ENCODE measurements at regions not wholly inside any gene's neighbourhood (a gene's known extent, or its start where the extent isn't known, plus 50 kb on each side); places are given as distances from the start of the nearest gene placed in this dataset.

GRCh38 chr2:76445880-76446279 lies 735.2 kb upstream of the GCFC2 start:
- no peak for DNase-seq (ENCODE audit: low read depth)

GRCh38 chr2:76444732-76445131 lies 734.0 kb upstream of the GCFC2 start:
- H3K4me3 ChIP-seq (ENCODE audit: low read depth, low read length): no peak overlapping the region
- no peak for TF ChIP-seq CTCF (IDR thresholded peaks at IDR 0.05; ENCODE audit: low read depth, low read length, missing control alignments)
- no peak for DNase-seq (ENCODE audit: low read depth)
- in situ Hi-C loops (cut with HindIII; ENCODE audit: low sequenced_read_pairs): no loop called here

More at GRCh38 chr2:76445880-76446279, 735.2 kb upstream of the GCFC2 start:
- in situ Hi-C loops (cut with HindIII; ENCODE audit: low sequenced_read_pairs): no loop called here
- H3K4me3 ChIP-seq (ENCODE audit: low read depth, low read length): no peak overlapping the region
- no peak for TF ChIP-seq CTCF (IDR thresholded peaks at IDR 0.05; ENCODE audit: low read depth, low read length, missing control alignments)

- no peak for TF ChIP-seq CTCF (IDR thresholded peaks at IDR 0.05; ENCODE audit: low read depth, low read length, missing control alignments)
- DNase-seq (ENCODE audit: low read depth): no peak
- in situ Hi-C loops (cut with HindIII; ENCODE audit: low sequenced_read_pairs): no loop called here
- H3K4me3 ChIP-seq (ENCODE audit: low read depth, low read length): no peak overlapping the region
Measured at GRCh38 chr2:76437564-76437963, 726.8 kb upstream of the GCFC2 start.

- H3K4me3 ChIP-seq (ENCODE audit: low read depth, low read length): no peak overlapping the region
- no peak for TF ChIP-seq CTCF (IDR thresholded peaks at IDR 0.05; ENCODE audit: low read depth, low read length, missing control alignments)
- DNase-seq (ENCODE audit: low read depth): no peak
- in situ Hi-C loops (cut with HindIII; ENCODE audit: low sequenced_read_pairs): no loop called here
Measured at GRCh38 chr2:76429374-76429773, 718.7 kb upstream of the GCFC2 start.

- DNase-seq (ENCODE audit: low read depth): no peak
- no peak for TF ChIP-seq CTCF (IDR thresholded peaks at IDR 0.05; ENCODE audit: low read depth, low read length, missing control alignments)
- in situ Hi-C loops (cut with HindIII; ENCODE audit: low sequenced_read_pairs): no loop called here
- no peak overlapping the region for H3K4me3 ChIP-seq (ENCODE audit: low read depth, low read length)
Measured at GRCh38 chr2:76427452-76427851, 716.7 kb upstream of the GCFC2 start.

GRCh38 chr2:76415821-76416220 lies 705.1 kb upstream of the GCFC2 start:
- TF ChIP-seq CTCF (IDR thresholded peaks at IDR 0.05; ENCODE audit: low read depth, low read length, missing control alignments): no peak
- in situ Hi-C loops (cut with HindIII; ENCODE audit: low sequenced_read_pairs): loop anchor here (10.0 kb wide), 1 partner anchor 59 kb away; no protein-coding TSS in a partner anchor

GRCh38 chr2:76413436-76413835 lies 702.7 kb upstream of the GCFC2 start:
- no peak for TF ChIP-seq CTCF (IDR thresholded peaks at IDR 0.05; ENCODE audit: low read depth, low read length, missing control alignments)
- in situ Hi-C loops (cut with HindIII; ENCODE audit: low sequenced_read_pairs): loop anchor here (10.0 kb wide), 1 partner anchor 61 kb away; no protein-coding TSS in a partner anchor
- DNase-seq (ENCODE audit: low read depth): no peak
- H3K4me3 ChIP-seq (ENCODE audit: low read depth, low read length): no peak overlapping the region

More at GRCh38 chr2:76415821-76416220, 705.1 kb upstream of the GCFC2 start:
- DNase-seq (ENCODE audit: low read depth): no peak
- H3K4me3 ChIP-seq (ENCODE audit: low read depth, low read length): no peak overlapping the region

All from astrocyte of the cerebellum (primary cell).